HL-60 (cell line): ENCODE measurements at regions not wholly inside any gene's neighbourhood (a gene's known extent, or its start where the extent isn't known, plus 50 kb on each side); places are given as distances from the start of the nearest gene placed in this dataset.

Source experiments
- DNase-seq, 2 experiments: peaks; one replicate each; pipeline ENCODE4 v3.0.0-alpha.2; 2010 to 2020; ENCODE audit warnings: low read depth in 1 of 2, low spot score in 1 of 2
- H3K27ac ChIP-seq: fragments of 250-450 bp; sonication (Bioruptor Pico); replicated peaks from 2 replicates; pipeline ENCODE4 v1.5.1; 2020; ENCODE audit warnings: mild to moderate bottlenecking, moderate library complexity
- H3K27me3 ChIP-seq: fragments of 250-450 bp; sonication (Bioruptor Pico); 2 replicates; pipeline ENCODE4 v1.5.1; 2021; ENCODE audit warnings: mild to moderate bottlenecking, moderate library complexity; ENCODE audit not compliant: insufficient read depth, poor library complexity, severe bottlenecking
- H3K4me3 ChIP-seq: replicated peaks from 2 replicates; pipeline ENCODE4 v1.5.1; 2011; ENCODE audit warnings: mild to moderate bottlenecking, control low read depth, low read length; ENCODE audit not compliant: insufficient read depth
- CTCF ChIP-seq: IDR thresholded peaks from one replicate; pipeline ENCODE4 v1.5.1; 2011; ENCODE audit warnings: low read length, control low read depth, inconsistent platforms; ENCODE audit not compliant: insufficient read depth
- GABPA ChIP-seq: IDR thresholded peaks from 2 replicates; pipeline ENCODE4 v1.6.1; 2012; ENCODE audit warnings: low read depth
- POLR2AphosphoS5 ChIP-seq: IDR thresholded peaks from 2 replicates; pipeline ENCODE4 v1.6.1; 2012; ENCODE audit warnings: low read depth
- REST ChIP-seq: IDR thresholded peaks from 2 replicates; pipeline ENCODE4 v1.6.1; 2012; ENCODE audit warnings: low read depth; ENCODE audit not compliant: insufficient replicate concordance
- SPI1 ChIP-seq: IDR thresholded peaks from 2 replicates; pipeline ENCODE4 v1.6.1; 2012; ENCODE audit warnings: low read depth, mild to moderate bottlenecking, borderline replicate concordance

- TF ChIP-seq REST (no peak), POLR2AphosphoS5 (no peak), SPI1 (no peak), GABPA (no peak), CTCF (no peak)
- DNase-seq = no peak
- Histone ChIP-seq H3K27ac (no peak overlapping the region), H3K27me3 (no peaks in the 10 kb centered on the region), H3K4me3 (no peak overlapping the region)
These were observed 2198.1 kb upstream of the WWC1 start for GRCh38 chr5:166093312-166093711.

DNA sequence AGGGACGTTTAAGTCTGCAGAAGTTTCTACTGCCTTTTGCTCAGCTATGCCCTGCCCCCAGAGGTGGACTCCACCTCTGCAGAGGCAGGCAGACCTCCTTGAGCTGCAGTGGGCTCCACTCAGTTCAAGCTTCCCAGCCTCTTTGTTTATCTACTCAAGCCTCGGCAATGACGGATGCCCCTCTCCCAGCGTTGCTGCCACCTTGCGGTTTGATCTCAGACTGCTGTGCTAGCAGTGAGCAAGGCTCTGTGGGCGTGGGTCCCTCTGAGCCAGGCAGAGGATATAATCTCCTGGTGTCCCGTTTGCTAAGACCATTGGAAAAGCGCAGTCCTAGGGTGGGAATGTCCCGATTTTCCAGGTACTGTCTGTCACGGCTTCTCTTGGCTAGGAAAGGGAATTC lies 2188.5 kb upstream of the WWC1 start:
- no peak for DNase-seq
- no peaks in the 10 kb centered on the region for H3K27me3 ChIP-seq
- no peak overlapping the region for H3K27ac ChIP-seq
- no peak overlapping the region for H3K4me3 ChIP-seq
- TF ChIP-seq SPI1 (no peak), CTCF (no peak), REST (no peak), GABPA (no peak), POLR2AphosphoS5 (no peak)

GRCh38 chr5:166111021-166111420 lies 2180.4 kb upstream of the WWC1 start:
- TF ChIP-seq REST (no peak), SPI1 (no peak)
- no peak for DNase-seq

More at GRCh38 chr5:166111021-166111420, 2180.4 kb upstream of the WWC1 start:
- H3K27ac ChIP-seq = no peak overlapping the region
- no peak overlapping the region for H3K4me3 ChIP-seq
- no peaks in the 10 kb centered on the region for H3K27me3 ChIP-seq
